ENCODE measurements at regions not wholly inside any gene's neighbourhood (a gene's known extent, or its start where the extent isn't known, plus 50 kb on each side); places are given as distances from the start of the nearest gene placed in this dataset.

DNA sequence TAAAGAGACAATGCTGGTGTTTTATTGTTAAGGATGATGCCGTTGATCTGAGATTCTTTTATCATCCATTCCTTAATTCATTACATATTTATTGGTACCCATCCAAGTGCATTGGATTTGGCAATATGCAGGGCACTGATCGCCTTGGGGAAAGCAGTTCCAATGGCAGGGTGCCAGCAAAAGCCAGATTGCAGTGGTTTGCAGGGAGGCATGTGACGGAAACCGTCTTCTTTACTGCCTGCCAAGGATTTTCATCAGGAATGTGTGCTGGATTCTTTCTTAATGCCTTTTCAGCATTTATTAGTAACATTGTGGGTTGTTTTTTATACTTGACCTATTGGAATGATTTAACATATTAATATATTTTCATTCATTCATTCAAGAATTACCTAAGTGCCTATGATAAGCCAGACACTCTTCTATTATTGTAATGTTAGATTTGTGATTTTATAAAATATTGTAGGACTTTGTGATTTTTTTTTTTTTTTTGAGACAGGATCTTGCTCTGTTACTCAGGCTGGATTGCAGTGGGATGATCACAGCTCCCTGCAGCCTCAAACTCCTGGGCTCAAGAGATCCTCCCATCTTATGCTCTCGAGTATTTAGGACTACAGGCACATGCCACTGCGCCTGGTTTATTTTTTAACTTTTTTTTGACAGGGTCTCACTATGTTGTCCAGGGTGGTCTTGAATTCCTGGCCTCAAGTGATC, 93.4 kb upstream of the TNRC6A start:
- TF ChIP-seq BMI1 (IDR thresholded peaks at IDR 0.05; ENCODE audit: borderline replicate concordance) (no peak), NFXL1 (IDR thresholded peaks at IDR 0.05; ENCODE audit: borderline replicate concordance) (no peak), SIN3A (IDR thresholded peaks at IDR 0.05; ENCODE audit: low read depth, low read length) (no peak), CHD4 (IDR thresholded peaks at IDR 0.05) (no peak)

All from GM12878 (cell line).